ENCODE measurements at regions not wholly inside any gene's neighbourhood (a gene's known extent, or its start where the extent isn't known, plus 50 kb on each side); places are given as distances from the start of the nearest gene placed in this dataset.

DNA sequence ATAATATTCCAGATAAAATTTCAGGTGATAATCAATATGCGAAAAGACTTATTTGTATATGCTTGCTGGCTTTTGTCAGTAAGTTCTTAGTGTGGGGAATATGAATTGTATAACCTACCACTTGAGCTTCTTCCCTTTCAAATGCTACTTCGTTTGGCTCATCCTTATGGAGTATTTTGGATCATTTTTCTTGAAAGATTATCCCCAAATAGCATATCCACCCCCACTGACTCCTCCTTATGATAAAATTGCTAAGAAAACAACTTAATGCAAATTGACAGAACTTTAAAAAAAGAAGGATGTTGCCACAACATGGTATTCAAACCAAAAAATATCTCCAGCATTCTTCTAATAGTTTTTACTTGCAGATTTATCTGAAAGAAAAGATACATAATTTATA is 393.3 kb downstream of the PPP3CA start:
- DNase-seq (ENCODE audit: low read depth, low spot score): no peak
- Mint-ChIP-seq H3K36me3 (ENCODE audit: low read depth) (no peaks in the 10 kb centered on the region), H3K4me3 (no peak overlapping the region), H3K27me3 (ENCODE audit: low read depth) (no peaks in the 10 kb centered on the region), H3K9me3 (no peaks in the 10 kb centered on the region), H3K4me1 (no peaks in the 10 kb centered on the region), H3K27ac (ENCODE audit: unreplicated experiment) (no peak overlapping the region)
- TF ChIP-seq, protein P1, sequence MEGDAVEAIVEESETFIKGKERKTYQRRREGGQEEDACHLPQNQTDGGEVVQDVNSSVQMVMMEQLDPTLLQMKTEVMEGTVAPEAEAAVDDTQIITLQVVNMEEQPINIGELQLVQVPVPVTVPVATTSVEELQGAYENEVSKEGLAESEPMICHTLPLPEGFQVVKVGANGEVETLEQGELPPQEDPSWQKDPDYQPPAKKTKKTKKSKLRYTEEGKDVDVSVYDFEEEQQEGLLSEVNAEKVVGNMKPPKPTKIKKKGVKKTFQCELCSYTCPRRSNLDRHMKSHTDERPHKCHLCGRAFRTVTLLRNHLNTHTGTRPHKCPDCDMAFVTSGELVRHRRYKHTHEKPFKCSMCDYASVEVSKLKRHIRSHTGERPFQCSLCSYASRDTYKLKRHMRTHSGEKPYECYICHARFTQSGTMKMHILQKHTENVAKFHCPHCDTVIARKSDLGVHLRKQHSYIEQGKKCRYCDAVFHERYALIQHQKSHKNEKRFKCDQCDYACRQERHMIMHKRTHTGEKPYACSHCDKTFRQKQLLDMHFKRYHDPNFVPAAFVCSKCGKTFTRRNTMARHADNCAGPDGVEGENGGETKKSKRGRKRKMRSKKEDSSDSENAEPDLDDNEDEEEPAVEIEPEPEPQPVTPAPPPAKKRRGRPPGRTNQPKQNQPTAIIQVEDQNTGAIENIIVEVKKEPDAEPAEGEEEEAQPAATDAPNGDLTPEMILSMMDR (conservative IDR thresholded peaks at IDR 0.05): no peak

DNA sequence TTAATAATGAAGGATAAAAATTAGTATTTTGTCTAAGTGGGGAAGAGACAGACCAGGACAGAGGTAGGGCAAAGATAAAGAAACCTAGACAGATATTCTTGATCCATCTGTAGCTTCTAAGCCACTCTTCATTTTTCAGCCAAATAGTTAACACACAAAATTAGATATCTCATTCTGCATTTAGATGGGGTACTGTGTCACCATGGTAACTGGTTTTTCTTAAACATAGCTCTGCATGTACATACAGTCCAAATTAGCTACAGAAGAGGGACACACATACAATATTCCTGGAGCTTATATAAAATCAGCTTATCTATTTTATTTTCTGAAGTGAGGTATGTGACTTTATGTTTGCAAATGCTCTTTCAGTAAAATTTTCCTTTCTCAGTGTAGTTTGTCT is 393.7 kb downstream of the PPP3CA start:
- no peaks in the 10 kb centered on the region for H3K4me1 Mint-ChIP-seq
- no peaks in the 10 kb centered on the region for H3K27me3 Mint-ChIP-seq (ENCODE audit: low read depth)
- TF ChIP-seq, protein P1 (conservative IDR thresholded peaks at IDR 0.05): no peak
- no peaks in the 10 kb centered on the region for H3K36me3 Mint-ChIP-seq (ENCODE audit: low read depth)
- no peaks in the 10 kb centered on the region for H3K9me3 Mint-ChIP-seq
- no peak overlapping the region for H3K27ac Mint-ChIP-seq (ENCODE audit: unreplicated experiment)
- H3K4me3 Mint-ChIP-seq: no peak overlapping the region
- no peak for DNase-seq (ENCODE audit: low read depth, low spot score)

DNA sequence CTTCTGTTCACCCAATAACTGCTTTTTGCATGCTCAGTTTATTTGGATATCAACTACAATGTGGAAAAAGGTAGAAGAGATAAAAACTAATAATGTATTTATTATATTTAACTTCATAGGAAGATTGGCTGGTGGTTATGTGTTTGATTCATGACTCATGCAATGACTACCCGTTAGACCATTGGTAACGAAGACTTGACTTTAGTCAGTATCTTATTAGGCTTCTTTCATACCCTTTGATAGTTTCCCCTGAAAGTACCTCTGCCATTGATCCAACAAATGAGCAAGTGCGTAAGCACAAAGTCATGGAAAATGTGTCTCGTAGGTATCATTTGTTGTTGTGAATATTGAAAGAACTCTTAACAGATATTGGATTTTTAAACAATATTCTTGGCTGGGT is 394.7 kb downstream of the PPP3CA start:
- no peak overlapping the region for H3K4me3 Mint-ChIP-seq
- no peaks in the 10 kb centered on the region for H3K9me3 Mint-ChIP-seq
- H3K36me3 Mint-ChIP-seq (ENCODE audit: low read depth): no peaks in the 10 kb centered on the region
- DNase-seq (ENCODE audit: low read depth, low spot score): no peak
- no peaks in the 10 kb centered on the region for H3K27me3 Mint-ChIP-seq (ENCODE audit: low read depth)
- H3K27ac Mint-ChIP-seq (ENCODE audit: unreplicated experiment): no peak overlapping the region
- no peaks in the 10 kb centered on the region for H3K4me1 Mint-ChIP-seq
- TF ChIP-seq, protein P1 (conservative IDR thresholded peaks at IDR 0.05): no peak

DNA sequence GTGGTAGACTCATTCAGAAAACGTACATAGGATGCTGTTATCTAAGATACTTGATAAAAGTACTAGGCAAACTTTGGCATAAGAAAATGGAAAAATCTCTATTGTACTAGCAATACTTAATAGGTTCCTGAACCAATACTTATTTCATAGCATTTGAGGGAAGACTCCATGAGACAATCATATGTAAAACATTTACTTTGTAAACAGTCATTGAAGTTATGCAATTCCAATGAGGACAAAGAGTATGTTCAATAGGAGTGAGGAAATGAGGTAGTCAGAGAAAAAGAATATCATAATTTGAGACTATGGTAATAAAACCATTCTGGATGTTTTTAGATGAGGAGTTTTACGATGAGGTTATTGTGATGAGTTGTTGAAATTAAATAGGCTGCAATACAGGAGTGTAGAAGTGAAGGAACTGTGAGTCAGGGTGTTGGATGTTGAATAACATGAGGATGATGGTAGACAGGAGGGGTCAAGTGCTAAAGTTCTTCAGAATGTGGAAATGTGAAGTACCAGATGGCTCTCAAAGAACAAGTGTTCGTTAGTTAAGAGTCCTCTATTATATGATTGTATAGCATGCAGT is 397.9 kb downstream of the PPP3CA start:
- H3K36me3 Mint-ChIP-seq (ENCODE audit: low read depth): no peaks in the 10 kb centered on the region
- TF ChIP-seq, protein P1 (conservative IDR thresholded peaks at IDR 0.05): no peak
- H3K9me3 Mint-ChIP-seq: no peaks in the 10 kb centered on the region
- H3K4me1 Mint-ChIP-seq: no peaks in the 10 kb centered on the region
- no peak overlapping the region for H3K4me3 Mint-ChIP-seq
- H3K27me3 Mint-ChIP-seq (ENCODE audit: low read depth): no peaks in the 10 kb centered on the region
- H3K27ac Mint-ChIP-seq (ENCODE audit: unreplicated experiment): no peak overlapping the region
- DNase-seq (ENCODE audit: low read depth, low spot score): no peak

DNA sequence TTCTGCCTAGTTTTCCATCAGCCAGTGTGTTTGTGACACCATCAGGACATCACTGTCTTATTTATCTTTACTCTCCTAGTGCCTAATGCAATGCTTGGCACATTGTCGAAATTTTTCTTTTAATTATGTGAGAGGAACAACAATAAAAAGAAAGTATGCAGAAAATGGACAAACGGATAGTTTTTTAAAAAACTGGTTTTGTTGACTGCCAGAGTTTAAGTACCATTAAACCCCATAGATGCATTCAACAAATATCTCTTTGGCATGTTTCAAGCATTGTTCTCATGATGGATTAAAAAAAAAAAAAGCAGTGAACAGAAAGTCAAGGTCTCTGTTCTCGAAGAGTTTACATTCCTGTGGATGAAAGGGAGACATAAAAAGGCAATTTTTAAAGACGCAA is 398.4 kb downstream of the PPP3CA start:
- Mint-ChIP-seq H3K4me3 (no peak overlapping the region), H3K36me3 (ENCODE audit: low read depth) (no peaks in the 10 kb centered on the region), H3K9me3 (no peaks in the 10 kb centered on the region), H3K4me1 (no peaks in the 10 kb centered on the region), H3K27ac (ENCODE audit: unreplicated experiment) (no peak overlapping the region), H3K27me3 (ENCODE audit: low read depth) (no peaks in the 10 kb centered on the region)
- TF ChIP-seq, protein P1 (conservative IDR thresholded peaks at IDR 0.05): no peak
- DNase-seq (ENCODE audit: low read depth, low spot score): no peak
